DMS79 (cell line): ENCODE measurements at regions not wholly inside any gene's neighbourhood (a gene's known extent, or its start where the extent isn't known, plus 50 kb on each side); places are given as distances from the start of the nearest gene placed in this dataset.
"Not testable (repeated sequence)": the region's sequence is repeated elsewhere in the genome, so short reads cannot be mapped to it uniquely, and the experiment has no call there.

Source experiments
- DNase-seq: peaks from one replicate; lab custom pipeline; 2025; lab: John Stamatoyannopoulos, UW

GRCh38 chr1:169013821-169014220 lies 92.7 kb upstream of the ATP1B1 start:
- no peak for DNase-seq

- no peak for DNase-seq
Measured at GRCh38 chr1:169015464-169015863, 91.0 kb upstream of the ATP1B1 start.

GRCh38 chr1:169018751-169019150 lies 87.7 kb upstream of the ATP1B1 start:
- DNase-seq, result no peak

GRCh38 chr1:169019419-169020058 lies 87.0 kb upstream of the ATP1B1 start:
- no peak for DNase-seq

GRCh38 chr1:169020684-169021083 lies 85.8 kb upstream of the ATP1B1 start:
- no peak for DNase-seq

GRCh38 chr1:169022648-169023047 lies 83.8 kb upstream of the ATP1B1 start:
- no peak for DNase-seq

- DNase-seq, result no peak
Measured at GRCh38 chr1:169024255-169024654, 82.2 kb upstream of the ATP1B1 start.

- no peak for DNase-seq
Measured at GRCh38 chr1:169024800-169025271, 81.7 kb upstream of the ATP1B1 start.

- DNase-seq, result no peak
Measured at GRCh38 chr1:169025412-169025811, 81.1 kb upstream of the ATP1B1 start.

GRCh38 chr1:169027607-169028320 lies 78.7 kb upstream of the ATP1B1 start:
- no peak for DNase-seq

- no peak for DNase-seq
Measured at GRCh38 chr1:169031566-169032224, 74.8 kb upstream of the ATP1B1 start.

- no peak for DNase-seq
Measured at GRCh38 chr1:169041366-169041765, 65.1 kb upstream of the ATP1B1 start.

GRCh38 chr1:169042377-169042776 lies 64.1 kb upstream of the ATP1B1 start:
- no peak for DNase-seq

GRCh38 chr1:169043823-169044222 lies 62.7 kb upstream of the ATP1B1 start:
- DNase-seq, result no peak

GRCh38 chr1:169044296-169044695 lies 62.2 kb upstream of the ATP1B1 start:
- no peak for DNase-seq

GRCh38 chr1:169044971-169045370 lies 61.5 kb upstream of the ATP1B1 start:
- DNase-seq, result no peak

- DNase-seq, result no peak
Measured at GRCh38 chr1:169046671-169047070, 59.8 kb upstream of the ATP1B1 start.

GRCh38 chr1:169047074-169047473 lies 59.4 kb upstream of the ATP1B1 start:
- DNase-seq, result no peak

GRCh38 chr1:169048043-169048442 lies 58.4 kb upstream of the ATP1B1 start:
- DNase-seq, result no peak

- DNase-seq, result no peak
Measured at GRCh38 chr1:169049258-169049938, 57.1 kb upstream of the ATP1B1 start.

GRCh38 chr1:169051171-169051570 lies 55.3 kb upstream of the ATP1B1 start:
- DNase-seq, result no peak

GRCh38 chr1:169052171-169052570 lies 54.3 kb upstream of the ATP1B1 start:
- DNase-seq, result not testable (repeated sequence)

GRCh38 chr1:169052727-169053126 lies 53.8 kb upstream of the ATP1B1 start:
- no peak for DNase-seq
